IMR-90 (cell line): ENCODE measurements at regions not wholly inside any gene's neighbourhood (a gene's known extent, or its start where the extent isn't known, plus 50 kb on each side); places are given as distances from the start of the nearest gene placed in this dataset.

Experiments
- CEBPB ChIP-seq: IDR thresholded peaks from 2 replicates; pipeline ENCODE4 v1.6.1; 2012; ENCODE audit warnings: low read depth, low read length, improper control_type of control experiment
- CTCF ChIP-seq: conservative IDR thresholded peaks from 2 replicates; pipeline ENCODE4 v1.5.1; 2012; ENCODE audit warnings: mild to moderate bottlenecking, low read depth, low read length, improper control_type of control experiment
- MAFK ChIP-seq: IDR thresholded peaks from 2 replicates; pipeline ENCODE4 v1.6.1; 2012; ENCODE audit warnings: low read depth, low read length, improper control_type of control experiment
- MXI1 ChIP-seq: IDR thresholded peaks from 2 replicates; pipeline ENCODE4 v1.6.1; 2012; ENCODE audit warnings: low read depth, mild to moderate bottlenecking, low read length, moderate library complexity, borderline replicate concordance

GRCh38 chr13:74346960-74347359 lies 212.8 kb upstream of the KLF12 start:
- TF ChIP-seq CEBPB (no peak), CTCF (no peak), MAFK (no peak), MXI1 (no peak)
